GM18520 (cell line): ENCODE measurements at regions not wholly inside any gene's neighbourhood (a gene's known extent, or its start where the extent isn't known, plus 50 kb on each side); places are given as distances from the start of the nearest gene placed in this dataset.
"Not testable (repeated sequence)": the region's sequence is repeated elsewhere in the genome, so short reads cannot be mapped to it uniquely, and the experiment has no call there.

Source experiments
- ATAC-seq: cut with Tn5 transposase; IDR thresholded peaks from one replicate; pipeline ENCODE4 v1.9.1; 2021; ENCODE audit not compliant: unreplicated experiment

DNA sequence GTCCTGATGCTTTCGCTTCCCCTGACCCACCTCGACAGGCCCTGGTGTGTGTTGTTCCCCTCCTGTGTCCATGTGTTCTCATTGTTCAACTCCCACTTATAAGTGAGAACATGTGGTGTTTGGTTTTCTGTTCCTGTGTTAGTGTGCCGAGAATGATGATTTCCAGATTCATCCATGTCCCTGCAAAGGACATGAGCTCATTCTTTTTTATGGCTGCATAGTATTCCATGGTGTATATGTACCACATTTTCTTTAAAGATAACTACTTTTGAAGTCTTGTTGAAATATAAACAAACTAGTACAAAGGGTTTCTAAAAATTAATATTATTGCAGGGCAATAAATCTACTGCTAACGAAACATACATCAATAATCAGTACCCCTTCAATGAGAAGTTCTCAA, 266.6 kb downstream of the IRS1 start:
- not testable (repeated sequence) for ATAC-seq

GRCh38 chr2:226531061-226531810, 268.4 kb downstream of the IRS1 start:
- no peak for ATAC-seq

DNA sequence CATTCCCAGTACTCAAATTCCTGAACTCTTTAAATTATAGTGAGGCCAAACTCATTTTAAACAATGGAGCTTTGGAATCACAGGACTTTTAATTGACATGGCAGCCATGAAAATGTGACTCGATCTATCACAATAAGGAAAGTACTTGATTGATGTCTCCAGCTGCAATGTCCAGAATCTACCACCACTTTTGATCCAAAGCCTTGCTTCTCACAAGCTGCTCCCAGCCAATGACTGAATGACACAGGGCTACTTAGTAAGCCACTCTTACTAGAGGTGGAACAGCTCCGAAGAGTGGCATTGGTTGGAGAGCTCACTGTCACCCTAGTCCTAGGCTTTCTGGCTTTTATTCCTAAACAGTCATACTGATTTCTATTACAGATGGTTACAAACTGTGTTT, 270.1 kb downstream of the IRS1 start:
- ATAC-seq: no peak

- no peak for ATAC-seq
These were observed 272.9 kb downstream of the IRS1 start for GRCh38 chr2:226526716-226527115.

GRCh38 chr2:226524381-226524843, 275.2 kb downstream of the IRS1 start:
- ATAC-seq: no peak

GRCh38 chr2:226520723-226521122, 278.9 kb downstream of the IRS1 start:
- no peak for ATAC-seq

DNA sequence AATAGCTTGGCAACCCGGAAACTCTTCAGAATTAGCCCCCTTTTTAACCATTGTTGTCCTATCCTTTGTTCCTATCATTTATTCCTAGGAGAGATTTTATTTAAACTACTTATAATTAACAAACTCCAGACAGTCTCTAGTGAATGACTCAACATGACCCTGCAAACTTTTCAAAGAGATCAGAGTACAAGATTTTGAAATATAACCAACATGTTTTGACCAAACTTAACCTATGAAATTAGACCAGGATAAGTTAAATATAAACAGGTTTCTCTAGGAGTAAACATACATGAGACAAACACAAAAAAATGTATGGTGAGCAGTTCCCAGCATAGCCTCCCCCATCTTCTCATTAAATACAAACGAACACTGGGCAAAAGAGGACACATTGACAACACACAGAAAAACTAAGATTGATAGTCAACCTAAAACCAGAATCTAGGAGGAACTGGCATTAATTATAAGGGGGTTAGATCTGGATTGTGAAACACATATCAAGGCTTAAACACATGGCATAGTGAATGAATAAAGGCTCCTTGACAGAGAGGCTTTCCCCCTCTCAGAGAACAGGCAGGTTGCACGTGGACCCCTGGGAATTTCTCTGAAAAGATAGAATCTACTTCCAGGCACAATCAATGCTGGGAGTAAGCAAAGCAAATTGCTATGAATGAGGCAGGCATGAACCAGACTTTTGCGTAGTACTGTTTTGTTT, 284.1 kb downstream of the IRS1 start:
- ATAC-seq: no peak

GRCh38 chr2:226514895-226515294, 284.7 kb downstream of the IRS1 start:
- no peak for ATAC-seq

DNA sequence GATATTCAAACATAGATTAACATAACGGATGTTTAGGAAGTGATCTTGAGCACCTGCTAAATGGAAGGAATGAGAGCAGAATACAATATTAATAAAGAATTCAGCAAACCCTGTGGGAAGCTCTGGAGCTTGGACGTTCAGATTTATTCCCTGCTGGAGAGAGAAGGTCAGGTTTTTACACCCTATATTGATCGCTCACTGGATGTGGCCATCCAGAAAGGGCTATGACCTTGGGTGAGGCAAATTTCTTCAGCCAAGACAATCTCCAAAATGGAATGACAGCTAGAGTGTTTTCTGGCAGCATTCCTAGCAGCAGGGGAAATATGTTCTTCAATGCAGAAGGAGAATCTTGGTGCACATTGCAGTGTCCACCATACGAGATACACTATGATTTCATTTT, 288.3 kb downstream of the IRS1 start:
- no peak for ATAC-seq

- no peak for ATAC-seq
These were observed 290.9 kb downstream of the IRS1 start for GRCh38 chr2:226508683-226509082.

GRCh38 chr2:226508005-226508404, 291.6 kb downstream of the IRS1 start:
- ATAC-seq: no peak

- ATAC-seq: no peak
These were observed 302.3 kb downstream of the IRS1 start for GRCh38 chr2:226497146-226497909.

- ATAC-seq: no peak
These were observed 303.4 kb downstream of the IRS1 start for GRCh38 chr2:226496273-226496550.

- ATAC-seq: no peak
These were observed 304.0 kb downstream of the IRS1 start for GRCh38 chr2:226495466-226496272.

- ATAC-seq: no peak
These were observed 308.5 kb downstream of the IRS1 start for GRCh38 chr2:226491112-226491511.

GRCh38 chr2:226489775-226490541, 309.7 kb downstream of the IRS1 start:
- ATAC-seq: peak; percentile 63

- ATAC-seq: peak; percentile 61
These were observed 311.6 kb downstream of the IRS1 start for GRCh38 chr2:226488034-226488433.

- ATAC-seq: no peak
These were observed 312.0 kb downstream of the IRS1 start for GRCh38 chr2:226487573-226487972.

- ATAC-seq: no peak
These were observed 315.6 kb downstream of the IRS1 start for GRCh38 chr2:226483745-226484619.
